GM19467 (cell line): ENCODE measurements at regions not wholly inside any gene's neighbourhood (a gene's known extent, or its start where the extent isn't known, plus 50 kb on each side); places are given as distances from the start of the nearest gene placed in this dataset.
"Not testable (repeated sequence)": the region's sequence is repeated elsewhere in the genome, so short reads cannot be mapped to it uniquely, and the experiment has no call there.

Source experiments
- ATAC-seq: cut with Tn5 transposase; IDR thresholded peaks from one replicate; pipeline ENCODE4 v1.9.1; 2021; ENCODE audit warnings: mild to moderate bottlenecking, moderate library complexity; ENCODE audit not compliant: unreplicated experiment

GRCh38 chr3:87109465-87109864 is 117.6 kb upstream of the CHMP2B start:
- ATAC-seq, result no peak

GRCh38 chr3:87101861-87102625 is 111.1 kb upstream of the VGLL3 start:
- ATAC-seq, result no peak

DNA sequence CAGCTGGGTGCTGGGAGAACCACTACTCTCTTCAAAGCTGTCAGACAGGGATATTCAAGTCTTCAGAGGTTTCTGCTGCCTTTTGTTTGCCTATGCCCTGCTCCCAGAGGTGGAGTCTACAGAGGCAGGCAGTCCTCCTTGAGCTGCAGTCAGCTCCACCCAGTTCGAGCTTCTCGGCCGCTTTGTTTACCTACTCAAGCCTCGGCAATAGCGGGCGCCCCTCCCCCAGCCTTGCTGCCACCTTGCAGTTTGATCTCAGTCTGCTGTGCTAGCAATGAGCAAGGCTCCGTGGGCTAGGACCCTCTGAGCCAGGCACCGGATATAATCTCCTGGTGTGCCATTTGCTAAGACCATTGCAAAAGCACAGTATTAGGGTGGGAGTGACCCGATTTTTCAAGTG is 106.8 kb upstream of the VGLL3 start:
- ATAC-seq, result not testable (repeated sequence)

- no peak for ATAC-seq
Measured at GRCh38 chr3:87090631-87091030, 99.7 kb upstream of the VGLL3 start.

GRCh38 chr3:87088993-87089841 is 98.3 kb upstream of the VGLL3 start:
- ATAC-seq, result peak; percentile 64

DNA sequence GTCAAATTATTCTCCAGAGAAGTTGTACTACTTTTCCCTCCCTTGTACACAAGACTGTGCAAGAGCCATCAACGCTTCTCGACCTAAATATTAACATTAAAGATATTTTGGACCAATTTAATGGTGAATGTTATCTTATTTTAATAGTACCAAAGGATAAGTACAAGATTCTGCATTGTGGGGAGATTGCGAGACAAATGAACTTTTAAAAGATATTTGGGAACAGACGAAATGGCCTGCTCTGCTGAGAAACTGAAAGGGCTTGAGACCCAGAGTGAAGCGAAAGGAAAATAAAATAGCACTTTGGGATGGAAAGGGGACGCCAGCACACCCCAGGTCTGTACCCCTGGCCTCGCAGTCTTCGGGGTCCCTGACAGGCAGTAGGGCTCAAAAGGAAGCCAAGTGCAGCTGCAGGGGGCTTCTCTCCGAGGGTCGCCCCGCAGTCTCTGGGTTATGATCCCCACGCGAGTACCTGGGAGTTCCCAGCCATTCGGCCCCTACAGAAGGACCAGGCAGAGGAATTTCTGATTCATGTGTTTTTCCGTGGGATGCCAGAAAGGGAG is 97.6 kb upstream of the VGLL3 start:
- no peak for ATAC-seq

DNA sequence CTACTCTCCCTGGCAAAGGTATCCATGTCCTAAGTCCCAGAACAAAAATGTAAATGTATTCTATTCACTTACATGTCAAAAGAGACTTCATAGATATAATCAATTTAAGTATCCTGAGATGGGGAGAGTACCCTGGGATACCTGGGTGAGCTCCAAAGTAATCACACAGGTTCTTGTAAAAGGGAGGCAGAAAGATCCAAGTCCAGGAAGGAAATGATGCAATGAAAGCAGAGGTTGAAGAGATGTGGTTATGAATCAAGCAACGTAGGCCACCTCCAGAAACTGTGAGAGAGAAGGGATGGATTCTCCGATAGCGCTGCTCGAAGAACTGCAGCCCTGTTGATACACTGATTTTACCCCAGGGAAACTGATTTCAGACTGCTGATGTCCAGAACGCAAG is 93.9 kb upstream of the VGLL3 start:
- ATAC-seq, result no peak

GRCh38 chr3:87082796-87083440 is 92.0 kb upstream of the VGLL3 start:
- peak; percentile 66 for ATAC-seq

DNA sequence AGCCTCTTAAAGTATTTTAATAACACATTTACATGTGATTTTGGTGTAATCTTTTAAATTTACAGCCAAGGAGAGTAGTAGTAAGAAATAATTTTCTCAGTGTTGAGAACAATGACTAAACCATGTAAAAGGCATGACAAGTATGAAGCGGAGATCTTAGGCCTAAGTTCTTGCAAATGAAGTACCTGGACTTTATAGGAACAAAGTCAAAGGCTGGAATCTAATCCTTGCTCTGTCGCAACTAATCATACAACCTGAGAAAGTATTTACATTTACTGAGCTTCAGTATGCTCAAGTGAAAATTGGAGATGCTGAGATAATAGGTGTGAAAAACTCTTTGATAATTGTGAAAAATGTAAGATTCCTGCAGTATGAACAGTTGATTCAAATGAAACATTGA is 86.4 kb upstream of the VGLL3 start:
- ATAC-seq, result no peak

- no peak for ATAC-seq
Measured at GRCh38 chr3:87076946-87077345, 86.0 kb upstream of the VGLL3 start.

- ATAC-seq, result no peak
Measured at GRCh38 chr3:87073496-87074145, 82.7 kb upstream of the VGLL3 start.

DNA sequence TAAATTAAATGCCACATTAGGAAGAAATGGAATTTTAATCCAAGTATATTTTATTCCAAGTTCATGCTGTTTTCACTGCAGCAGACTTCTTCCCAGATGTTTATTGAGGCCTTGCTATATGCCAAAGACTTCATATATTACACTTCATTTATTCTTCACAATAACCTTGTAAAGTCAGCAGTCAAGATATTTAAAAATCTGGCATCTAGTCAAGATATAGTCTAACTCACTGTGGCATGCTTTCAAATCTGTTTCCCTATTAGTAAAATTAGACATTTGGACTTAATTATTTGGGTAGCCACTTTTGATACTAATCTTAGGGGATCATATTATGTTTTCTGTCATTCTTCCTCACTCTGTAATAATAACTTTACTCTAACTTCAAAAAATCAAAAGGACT is 81.5 kb upstream of the VGLL3 start:
- no peak for ATAC-seq

GRCh38 chr3:87069971-87070370 is 79.0 kb upstream of the VGLL3 start:
- no peak for ATAC-seq

- ATAC-seq, result no peak
Measured at GRCh38 chr3:87069021-87069420, 78.1 kb upstream of the VGLL3 start.

DNA sequence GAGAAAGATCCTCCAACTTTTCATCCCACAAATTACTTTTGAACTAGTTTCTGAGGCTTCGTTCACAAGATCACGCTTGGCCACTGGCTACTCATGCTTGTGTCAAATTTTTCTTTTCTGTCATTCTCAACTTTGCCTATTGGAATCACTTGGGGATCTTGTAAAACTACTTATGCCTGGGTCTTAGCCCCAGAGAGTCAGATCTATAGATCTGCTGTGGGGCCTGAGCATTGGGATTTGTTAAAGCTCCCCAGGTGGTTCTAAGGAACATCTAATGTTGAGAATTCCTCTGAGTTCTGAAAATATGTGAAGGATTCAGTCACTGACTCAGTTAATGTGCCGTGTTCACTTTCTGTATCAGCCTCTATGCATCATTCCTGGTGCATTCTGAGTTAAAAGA is 71.7 kb upstream of the VGLL3 start:
- ATAC-seq, result no peak

GRCh38 chr3:87057474-87057873 is 66.5 kb upstream of the VGLL3 start:
- ATAC-seq, result no peak

DNA sequence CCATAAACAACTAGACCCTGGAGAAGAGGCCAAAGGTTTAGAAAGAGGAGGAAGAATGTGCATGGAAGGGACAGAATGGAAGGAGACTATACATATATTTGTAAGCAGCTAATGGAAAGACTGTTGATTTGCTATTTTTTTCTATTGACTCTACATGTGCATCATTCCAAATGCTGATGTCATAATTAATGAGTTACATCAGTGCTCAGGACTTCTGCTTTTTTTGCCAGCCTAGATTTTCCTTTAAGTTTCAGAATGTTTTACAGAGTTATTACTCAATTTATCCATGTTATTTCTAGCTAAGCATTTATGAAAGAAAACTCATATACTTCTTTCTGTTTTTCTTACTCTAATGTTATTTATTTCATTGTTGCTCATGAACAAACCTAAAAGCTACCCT is 62.6 kb upstream of the VGLL3 start:
- ATAC-seq, result no peak

GRCh38 chr3:87052499-87053260 is 61.7 kb upstream of the VGLL3 start:
- no peak for ATAC-seq

DNA sequence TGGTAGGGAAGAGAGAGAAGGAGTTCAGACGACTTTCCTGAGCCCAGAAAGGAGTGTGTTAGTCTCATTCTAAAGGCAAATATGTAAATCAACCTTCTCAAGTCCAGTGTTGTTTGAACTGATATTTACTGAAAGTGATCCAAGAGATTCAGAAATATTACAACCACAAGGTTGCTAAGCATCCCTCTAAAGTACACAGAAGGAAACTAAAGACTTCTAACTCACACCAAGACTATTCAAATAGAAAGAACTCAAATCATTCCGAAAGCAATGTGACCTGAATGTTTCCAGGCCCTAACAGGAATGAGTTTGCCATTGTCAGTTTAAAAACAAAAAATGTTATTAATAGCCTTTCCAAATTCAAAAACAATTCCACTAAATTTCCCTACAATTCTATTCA is 56.9 kb upstream of the VGLL3 start:
- ATAC-seq, result no peak

DNA sequence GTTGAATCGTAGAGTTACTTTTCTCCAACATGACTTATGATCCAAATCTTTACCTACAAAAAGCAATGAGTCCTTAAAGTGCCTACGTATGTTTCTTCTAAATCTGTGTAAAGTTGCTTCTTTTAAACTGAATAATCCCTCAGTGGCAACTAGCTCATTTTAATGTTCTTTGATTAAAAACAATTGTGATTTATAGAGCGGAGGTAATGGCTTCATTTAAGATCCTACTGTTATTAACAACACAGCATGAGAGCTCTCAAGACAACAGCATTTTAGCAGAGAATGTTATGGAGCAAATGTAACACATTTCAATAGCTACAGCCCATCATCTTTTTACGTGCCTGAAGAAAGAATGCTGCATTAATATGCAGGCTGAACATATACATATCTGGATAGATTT is 55.3 kb upstream of the VGLL3 start:
- ATAC-seq, result no peak
